Endothelial cell (in vitro differentiated cells): ENCODE measurements at regions not wholly inside any gene's neighbourhood (a gene's known extent, or its start where the extent isn't known, plus 50 kb on each side); places are given as distances from the start of the nearest gene placed in this dataset.

ENCODE experiments used
- DNase-seq: peaks from one replicate; pipeline ENCODE4 v3.0.0; 2021; ENCODE audit warnings: low spot score
- H3K27ac Mint-ChIP-seq: one replicate; pipeline ENCODE4 v1.8.0; 2021; ENCODE audit warnings: mixed read lengths, inconsistent platforms; ENCODE audit not compliant: unreplicated experiment
- H3K27me3 Mint-ChIP-seq: one replicate; pipeline ENCODE4 v1.8.0; 2021; ENCODE audit warnings: mild to moderate bottlenecking, moderate library complexity, mixed read lengths, inconsistent platforms; ENCODE audit not compliant: unreplicated experiment
- H3K36me3 Mint-ChIP-seq: one replicate; pipeline ENCODE4 v1.8.0; 2021; ENCODE audit warnings: mild to moderate bottlenecking, low read depth, mixed read lengths, inconsistent platforms; ENCODE audit not compliant: unreplicated experiment
- H3K4me1 Mint-ChIP-seq: one replicate; pipeline ENCODE4 v1.8.0; 2021; ENCODE audit warnings: mild to moderate bottlenecking, mixed read lengths, inconsistent platforms; ENCODE audit not compliant: unreplicated experiment
- H3K4me3 Mint-ChIP-seq: one replicate; pipeline ENCODE4 v1.8.0; 2021; ENCODE audit warnings: mild to moderate bottlenecking, mixed read lengths, inconsistent platforms; ENCODE audit not compliant: unreplicated experiment
- H3K9me3 Mint-ChIP-seq: one replicate; pipeline ENCODE4 v1.8.0; 2021; ENCODE audit warnings: mixed read lengths, inconsistent platforms; ENCODE audit not compliant: unreplicated experiment
- TF ChIP-seq, protein P1 (sequence below): fragments of 200-600 bp; sonication (generic); IDR thresholded peaks from one replicate; pipeline ENCODE4 v1.5.0; 2021; ENCODE audit warnings: antibody characterized with exemption; ENCODE audit not compliant: unreplicated experiment

DNA sequence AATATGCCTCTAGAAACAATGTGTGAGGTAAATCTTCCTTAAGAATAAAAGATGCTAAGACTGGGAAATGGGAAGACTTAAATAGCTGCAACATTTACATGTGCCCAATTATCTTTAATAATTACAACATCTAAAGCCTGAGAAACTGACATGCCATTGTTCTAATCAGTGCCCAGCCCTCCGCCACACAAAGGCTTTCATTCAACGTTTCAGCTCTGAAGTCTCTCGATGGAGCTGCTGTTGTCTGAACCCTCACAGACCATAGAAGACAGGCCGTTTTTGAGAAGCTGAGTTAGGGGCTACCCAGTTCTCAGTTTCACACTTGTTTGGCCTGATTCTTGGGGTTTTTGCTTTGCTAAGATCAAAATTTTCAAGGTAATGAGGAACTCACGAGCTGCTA, 315.4 kb upstream of the CHST9 start:
- H3K27me3 Mint-ChIP-seq = no peaks in the 10 kb centered on the region
- no peak overlapping the region for H3K4me3 Mint-ChIP-seq
- TF ChIP-seq, protein P1, sequence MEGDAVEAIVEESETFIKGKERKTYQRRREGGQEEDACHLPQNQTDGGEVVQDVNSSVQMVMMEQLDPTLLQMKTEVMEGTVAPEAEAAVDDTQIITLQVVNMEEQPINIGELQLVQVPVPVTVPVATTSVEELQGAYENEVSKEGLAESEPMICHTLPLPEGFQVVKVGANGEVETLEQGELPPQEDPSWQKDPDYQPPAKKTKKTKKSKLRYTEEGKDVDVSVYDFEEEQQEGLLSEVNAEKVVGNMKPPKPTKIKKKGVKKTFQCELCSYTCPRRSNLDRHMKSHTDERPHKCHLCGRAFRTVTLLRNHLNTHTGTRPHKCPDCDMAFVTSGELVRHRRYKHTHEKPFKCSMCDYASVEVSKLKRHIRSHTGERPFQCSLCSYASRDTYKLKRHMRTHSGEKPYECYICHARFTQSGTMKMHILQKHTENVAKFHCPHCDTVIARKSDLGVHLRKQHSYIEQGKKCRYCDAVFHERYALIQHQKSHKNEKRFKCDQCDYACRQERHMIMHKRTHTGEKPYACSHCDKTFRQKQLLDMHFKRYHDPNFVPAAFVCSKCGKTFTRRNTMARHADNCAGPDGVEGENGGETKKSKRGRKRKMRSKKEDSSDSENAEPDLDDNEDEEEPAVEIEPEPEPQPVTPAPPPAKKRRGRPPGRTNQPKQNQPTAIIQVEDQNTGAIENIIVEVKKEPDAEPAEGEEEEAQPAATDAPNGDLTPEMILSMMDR = no peak
- no peak overlapping the region for H3K27ac Mint-ChIP-seq
- DNase-seq = no peak
- H3K36me3 Mint-ChIP-seq = no peaks in the 10 kb centered on the region
- H3K9me3 Mint-ChIP-seq = no peaks in the 10 kb centered on the region
- H3K4me1 Mint-ChIP-seq = peaks cover 4% of the 10 kb centered on the region

DNA sequence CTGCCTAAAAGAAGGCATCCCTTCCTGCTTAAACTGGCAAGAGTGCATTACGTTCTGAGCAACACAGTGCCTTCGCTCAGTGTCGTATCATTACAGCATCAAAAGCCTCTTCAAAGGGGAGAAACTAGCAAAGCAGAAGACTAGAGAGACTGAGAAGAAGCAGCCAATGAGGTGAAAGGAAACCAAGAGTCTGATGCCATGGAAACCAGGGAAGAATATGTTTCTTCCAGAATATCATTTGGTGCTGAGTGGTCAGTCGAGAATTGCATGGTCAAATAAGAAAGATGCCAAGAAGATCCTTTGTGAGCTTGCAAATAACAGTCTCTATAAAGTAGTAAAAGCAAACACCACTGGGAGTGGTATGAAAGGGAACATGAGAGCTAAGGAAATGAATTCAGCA, 312.1 kb upstream of the CHST9 start:
- Mint-ChIP-seq H3K4me3 (no peak overlapping the region), H3K4me1 (peaks cover 6% of the 10 kb centered on the region), H3K9me3 (no peaks in the 10 kb centered on the region), H3K36me3 (no peaks in the 10 kb centered on the region), H3K27ac (no peak overlapping the region), H3K27me3 (no peaks in the 10 kb centered on the region)
- TF ChIP-seq, protein P1 = no peak
- no peak for DNase-seq

DNA sequence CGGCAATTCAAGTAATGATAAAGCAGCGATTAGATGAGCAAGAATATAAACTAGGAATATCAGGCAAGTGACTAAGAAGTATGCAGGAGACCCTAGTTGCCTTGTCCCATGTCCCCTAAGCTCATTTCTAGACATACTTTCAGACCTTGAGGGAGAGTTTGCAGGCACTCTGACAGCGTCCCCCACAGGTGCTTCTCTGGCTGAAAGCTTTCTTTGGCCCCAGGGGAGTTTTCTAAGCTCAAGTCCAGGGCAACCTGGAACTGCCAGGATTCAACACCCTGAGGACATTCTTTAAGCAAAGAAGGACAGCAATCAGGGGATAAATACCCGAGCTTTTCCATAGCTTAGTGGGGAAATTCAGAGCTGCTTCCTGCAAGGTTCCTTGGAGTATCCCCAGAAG, 308.1 kb upstream of the CHST9 start:
- no peak overlapping the region for H3K4me3 Mint-ChIP-seq
- H3K36me3 Mint-ChIP-seq = no peaks in the 10 kb centered on the region
- H3K4me1 Mint-ChIP-seq = peaks cover 6% of the 10 kb centered on the region
- no peak for DNase-seq
- no peaks in the 10 kb centered on the region for H3K27me3 Mint-ChIP-seq
- TF ChIP-seq, protein P1 = no peak
- H3K27ac Mint-ChIP-seq = no peak overlapping the region
- no peaks in the 10 kb centered on the region for H3K9me3 Mint-ChIP-seq

DNA sequence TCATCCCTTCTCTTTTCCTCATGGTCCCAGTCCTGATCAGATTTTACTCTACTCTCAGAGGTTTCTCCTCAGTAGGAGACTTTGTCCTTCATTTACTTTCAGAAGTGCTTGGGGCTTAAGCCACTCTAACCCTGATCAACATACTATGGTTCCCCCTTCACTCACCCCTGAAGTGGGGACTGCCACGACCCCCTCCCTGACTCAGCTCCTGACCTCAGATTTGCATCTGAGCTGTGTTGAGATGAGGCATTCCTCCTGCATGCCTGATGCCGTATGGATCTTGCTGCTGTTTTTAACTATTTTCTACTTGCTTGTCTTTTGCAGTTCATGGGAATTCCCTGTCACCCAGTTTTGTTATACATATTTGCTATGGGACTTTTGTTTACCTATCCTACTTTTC, 306.7 kb upstream of the CHST9 start:
- H3K36me3 Mint-ChIP-seq = no peaks in the 10 kb centered on the region
- peaks cover 6% of the 10 kb centered on the region for H3K4me1 Mint-ChIP-seq
- H3K4me3 Mint-ChIP-seq = no peak overlapping the region
- DNase-seq = no peak
- H3K9me3 Mint-ChIP-seq = no peaks in the 10 kb centered on the region
- no peak overlapping the region for H3K27ac Mint-ChIP-seq
- TF ChIP-seq, protein P1 = no peak
- H3K27me3 Mint-ChIP-seq = no peaks in the 10 kb centered on the region

DNA sequence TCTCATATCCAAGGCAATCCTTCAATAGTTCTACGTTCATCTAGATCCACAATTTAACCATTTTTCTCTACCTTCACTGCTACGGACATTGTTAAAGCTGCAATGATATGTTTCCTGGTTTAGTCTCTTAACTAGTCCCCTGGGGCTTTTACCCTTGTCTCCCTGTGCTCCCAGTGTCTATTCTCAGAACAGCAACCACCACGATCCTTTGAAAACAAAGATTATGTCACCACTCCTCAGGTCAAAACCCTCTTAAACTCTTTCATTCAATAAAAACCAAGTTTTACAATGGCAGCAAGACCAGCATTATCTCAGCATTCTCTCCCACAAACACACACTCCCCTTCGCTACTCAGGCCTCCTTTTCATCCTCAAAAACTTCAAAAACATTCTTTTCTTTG, 298.2 kb upstream of the CHST9 start:
- no peak for DNase-seq
- no peak overlapping the region for H3K4me3 Mint-ChIP-seq
- no peaks in the 10 kb centered on the region for H3K4me1 Mint-ChIP-seq
- no peaks in the 10 kb centered on the region for H3K27me3 Mint-ChIP-seq
- no peak overlapping the region for H3K27ac Mint-ChIP-seq
- H3K36me3 Mint-ChIP-seq = no peaks in the 10 kb centered on the region
- TF ChIP-seq, protein P1 = no peak
- no peaks in the 10 kb centered on the region for H3K9me3 Mint-ChIP-seq
